Suprapubic skin (tissue), 4 donors: ENCODE measurements at regions not wholly inside any gene's neighbourhood (a gene's known extent, or its start where the extent isn't known, plus 50 kb on each side); places are given as distances from the start of the nearest gene placed in this dataset.

Experiments used
- DNase-seq, 2 donors: peaks; one replicate each; pipeline ENCODE4 v3.0.0-alpha.2; 2019; ENCODE audit warnings: low spot score in 2 of 2
- H3K27ac ChIP-seq: fragments of 200-600 bp; sonication (generic); one replicate; pipeline ENCODE4 v1.5.1; 2019
- H3K27me3 ChIP-seq: fragments of 200-600 bp; sonication (generic); one replicate; pipeline ENCODE4 v1.5.1; 2019
- H3K36me3 ChIP-seq: fragments of 200-600 bp; sonication (generic); one replicate; pipeline ENCODE4 v1.5.1; 2019
- H3K4me1 ChIP-seq: fragments of 200-600 bp; sonication (generic); one replicate; pipeline ENCODE4 v1.5.1; 2019
- H3K4me3 ChIP-seq: fragments of 200-600 bp; sonication (generic); one replicate; pipeline ENCODE4 v1.5.1; 2019; ENCODE audit warnings: mild to moderate bottlenecking
- H3K9me3 ChIP-seq: fragments of 200-600 bp; sonication (generic); one replicate; pipeline ENCODE4 v1.5.1; 2019
- EP300 ChIP-seq: sonication (generic); formaldehyde crosslinking; IDR thresholded peaks from one replicate; pipeline ENCODE4 v1.6.1; 2017; ENCODE audit warnings: antibody characterized with exemption
- POLR2A ChIP-seq, 2 donors: fragments of 450-650 bp; IDR thresholded peaks; one replicate each; pipeline ENCODE4 v1.6.1; 2017; ENCODE audit warnings: antibody characterized with exemption in 2 of 2, mild to moderate bottlenecking in 2 of 2, moderate library complexity in 2 of 2
- POLR2AphosphoS5 ChIP-seq, 3 donors: sonication (generic); formaldehyde crosslinking; IDR thresholded peaks; one replicate each; pipeline ENCODE4 v1.6.1; 2017; ENCODE audit warnings: antibody characterized with exemption in 3 of 3
- WGBS: methylation state at CpG from one replicate; pipeline ENCODE4 v1.1.5; 2018; 5-methylcytosine and 5-hydroxymethylcytosine counted together
- TF ChIP-seq, protein P1 (sequence below), 2 donors: fragments of 200-600 bp in 1 of 2; fragments of 450-650 bp in 1 of 2; sonication (generic) in 1 of 2; IDR thresholded peaks; one replicate each; pipeline ENCODE4 v1.5.1; 2016 to 2019; ENCODE audit warnings: antibody characterized with exemption in 2 of 2, mild to moderate bottlenecking in 1 of 2, moderate library complexity in 1 of 2

DNA sequence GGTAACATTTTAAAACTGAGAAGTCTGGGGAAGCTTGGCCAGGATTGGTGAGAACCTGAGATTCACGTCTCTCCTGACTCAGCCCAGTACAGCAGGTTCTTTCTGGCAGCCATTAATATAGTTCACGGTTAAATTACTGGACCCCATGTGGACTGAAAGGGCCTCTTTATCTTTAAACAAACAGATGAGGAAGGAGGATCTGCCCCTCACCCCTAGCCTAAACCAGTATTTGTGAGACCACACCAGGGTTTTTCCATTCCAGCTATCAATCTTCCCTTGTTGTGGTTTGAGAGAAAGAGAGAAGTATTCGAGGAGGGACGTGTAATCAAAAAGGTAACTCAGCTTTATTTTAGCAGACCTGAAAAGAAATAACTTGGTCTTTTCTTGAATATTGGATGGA, 137.1 kb downstream of the PROX1 start:
- H3K4me3 ChIP-seq: no peak overlapping the region
- WGBS: 51% methylated on average over 4 of the region's 4 CpGs
- H3K27ac ChIP-seq: no peak overlapping the region
- peaks cover 4% of the 10 kb centered on the region for H3K4me1 ChIP-seq
- no peak for TF ChIP-seq POLR2AphosphoS5 (IDR thresholded peaks at IDR 0.05)
- no peak for TF ChIP-seq POLR2A (IDR thresholded peaks at IDR 0.05)
- TF ChIP-seq, protein P1, sequence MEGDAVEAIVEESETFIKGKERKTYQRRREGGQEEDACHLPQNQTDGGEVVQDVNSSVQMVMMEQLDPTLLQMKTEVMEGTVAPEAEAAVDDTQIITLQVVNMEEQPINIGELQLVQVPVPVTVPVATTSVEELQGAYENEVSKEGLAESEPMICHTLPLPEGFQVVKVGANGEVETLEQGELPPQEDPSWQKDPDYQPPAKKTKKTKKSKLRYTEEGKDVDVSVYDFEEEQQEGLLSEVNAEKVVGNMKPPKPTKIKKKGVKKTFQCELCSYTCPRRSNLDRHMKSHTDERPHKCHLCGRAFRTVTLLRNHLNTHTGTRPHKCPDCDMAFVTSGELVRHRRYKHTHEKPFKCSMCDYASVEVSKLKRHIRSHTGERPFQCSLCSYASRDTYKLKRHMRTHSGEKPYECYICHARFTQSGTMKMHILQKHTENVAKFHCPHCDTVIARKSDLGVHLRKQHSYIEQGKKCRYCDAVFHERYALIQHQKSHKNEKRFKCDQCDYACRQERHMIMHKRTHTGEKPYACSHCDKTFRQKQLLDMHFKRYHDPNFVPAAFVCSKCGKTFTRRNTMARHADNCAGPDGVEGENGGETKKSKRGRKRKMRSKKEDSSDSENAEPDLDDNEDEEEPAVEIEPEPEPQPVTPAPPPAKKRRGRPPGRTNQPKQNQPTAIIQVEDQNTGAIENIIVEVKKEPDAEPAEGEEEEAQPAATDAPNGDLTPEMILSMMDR (IDR thresholded peaks at IDR 0.05): no peak
- no peak for TF ChIP-seq EP300
- DNase-seq: no peak
- no peaks in the 10 kb centered on the region for H3K9me3 ChIP-seq
- no peaks in the 10 kb centered on the region for H3K36me3 ChIP-seq
- H3K27me3 ChIP-seq: no peaks in the 10 kb centered on the region

DNA sequence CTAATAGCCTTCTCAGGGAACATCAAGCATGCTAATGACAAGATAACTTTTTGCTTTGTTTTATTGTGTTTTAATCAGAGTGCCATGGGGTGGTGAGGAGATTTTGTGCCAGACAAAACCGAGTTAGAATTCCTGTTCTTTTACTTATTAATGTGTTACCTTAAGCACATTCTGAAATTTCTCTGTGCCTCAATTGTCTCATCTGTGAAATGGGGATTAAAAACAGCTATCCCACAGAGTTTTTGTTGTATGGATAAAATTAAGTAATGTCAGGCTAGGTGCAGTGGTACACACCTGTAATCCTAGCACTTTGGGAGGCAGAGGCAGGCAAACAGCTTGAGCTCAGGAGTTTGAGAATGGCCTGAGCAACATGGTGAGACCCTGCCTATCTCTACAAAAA, 138.0 kb downstream of the PROX1 start:
- 65% methylated on average over 1 of the region's 1 CpG for WGBS
- Histone ChIP-seq H3K27ac (no peak overlapping the region), H3K27me3 (no peaks in the 10 kb centered on the region), H3K9me3 (no peaks in the 10 kb centered on the region), H3K4me1 (peaks cover 4% of the 10 kb centered on the region), H3K36me3 (no peaks in the 10 kb centered on the region), H3K4me3 (no peak overlapping the region)
- TF ChIP-seq POLR2AphosphoS5 (IDR thresholded peaks at IDR 0.05): no peak
- no peak for TF ChIP-seq POLR2A (IDR thresholded peaks at IDR 0.05)
- TF ChIP-seq, protein P1 (IDR thresholded peaks at IDR 0.05): no peak
- TF ChIP-seq EP300: no peak
- DNase-seq: no peak

DNA sequence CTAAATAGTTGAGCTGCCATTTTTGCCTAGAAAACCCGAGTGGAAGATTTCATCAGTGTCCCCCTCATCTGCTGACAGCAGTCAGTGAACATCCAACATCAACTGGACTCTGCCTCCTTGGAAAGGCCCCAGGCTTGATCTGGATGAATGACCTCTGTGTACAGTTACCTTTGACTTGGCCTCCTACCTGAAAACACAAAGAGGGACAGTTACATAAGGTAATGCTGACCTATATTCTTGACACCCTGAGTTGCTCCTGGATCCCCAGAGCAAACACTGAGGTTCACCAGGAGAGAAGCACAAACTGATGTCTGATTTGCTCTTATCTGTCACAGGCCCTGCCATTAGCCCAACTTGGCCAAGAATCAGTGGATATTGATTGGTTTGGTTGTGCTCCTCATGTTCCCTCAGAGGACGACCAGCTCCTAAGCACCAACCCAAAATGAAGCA, 138.9 kb downstream of the PROX1 start:
- Histone ChIP-seq H3K4me3 (no peak overlapping the region), H3K27ac (no peak overlapping the region), H3K4me1 (peaks cover 4% of the 10 kb centered on the region), H3K27me3 (no peaks in the 10 kb centered on the region), H3K36me3 (no peaks in the 10 kb centered on the region), H3K9me3 (no peaks in the 10 kb centered on the region)
- DNase-seq: no peak
- no peak for TF ChIP-seq POLR2A (IDR thresholded peaks at IDR 0.05)
- TF ChIP-seq, protein P1 (IDR thresholded peaks at IDR 0.05): no peak
- no peak for TF ChIP-seq EP300
- no peak for TF ChIP-seq POLR2AphosphoS5 (IDR thresholded peaks at IDR 0.05)
- 100% methylated on average over 2 of the region's 2 CpGs for WGBS

DNA sequence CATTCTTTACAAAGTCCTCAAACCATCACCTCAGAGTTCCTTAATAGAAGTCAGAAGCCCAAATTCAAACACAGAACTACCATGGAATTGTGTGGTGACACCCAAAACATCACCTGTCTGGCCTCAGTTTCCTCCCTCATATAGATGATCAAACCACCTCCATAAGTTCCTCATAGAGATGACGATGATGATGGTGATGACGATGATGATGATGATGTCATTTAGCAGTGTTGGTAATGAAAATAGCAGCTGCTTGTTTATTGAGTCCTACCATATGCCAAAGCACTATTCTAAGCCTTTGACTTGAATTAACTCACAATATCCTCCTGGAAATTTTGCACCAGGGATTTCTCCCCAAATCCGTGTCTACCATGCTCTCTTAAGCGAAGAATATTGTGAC, 139.9 kb downstream of the PROX1 start:
- no peak for TF ChIP-seq POLR2AphosphoS5 (IDR thresholded peaks at IDR 0.05)
- no peak for TF ChIP-seq POLR2A (IDR thresholded peaks at IDR 0.05)
- TF ChIP-seq EP300: no peak
- TF ChIP-seq, protein P1 (IDR thresholded peaks at IDR 0.05): no peak
- 72% methylated on average over 4 of the region's 4 CpGs for WGBS
- DNase-seq: no peak
- H3K27ac ChIP-seq: no peak overlapping the region
- no peaks in the 10 kb centered on the region for H3K27me3 ChIP-seq
- H3K36me3 ChIP-seq: no peaks in the 10 kb centered on the region
- H3K4me3 ChIP-seq: no peak overlapping the region
- H3K4me1 ChIP-seq: peaks cover 4% of the 10 kb centered on the region
- H3K9me3 ChIP-seq: no peaks in the 10 kb centered on the region

DNA sequence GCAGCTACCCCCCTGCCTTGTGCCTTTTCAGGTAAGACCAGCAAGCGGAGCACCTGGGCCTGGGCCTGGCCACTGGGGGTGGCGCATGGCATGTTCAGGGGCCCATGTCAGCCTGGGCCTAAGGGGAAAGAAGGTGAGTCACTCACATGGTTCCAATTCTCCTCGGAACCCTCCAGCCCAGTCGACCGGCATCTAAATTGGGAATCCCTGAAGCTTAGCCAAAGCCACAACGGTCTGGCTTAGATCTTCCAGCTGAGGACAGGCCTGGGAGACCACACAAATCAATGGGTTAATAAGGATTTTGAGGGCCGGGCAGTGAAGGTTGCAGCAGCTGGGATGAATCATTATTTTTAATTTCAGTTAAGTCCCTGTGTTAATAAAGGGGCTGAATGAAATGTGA, 145.1 kb upstream of the SMYD2 start:
- H3K27me3 ChIP-seq: no peaks in the 10 kb centered on the region
- H3K4me1 ChIP-seq: no peaks in the 10 kb centered on the region
- H3K9me3 ChIP-seq: no peaks in the 10 kb centered on the region
- WGBS: 51% methylated on average over 7 of the region's 7 CpGs
- H3K27ac ChIP-seq: no peak overlapping the region
- H3K36me3 ChIP-seq: no peaks in the 10 kb centered on the region
- TF ChIP-seq POLR2AphosphoS5 (IDR thresholded peaks at IDR 0.05) (no peak), POLR2A (IDR thresholded peaks at IDR 0.05) (no peak), EP300 (no peak)
- TF ChIP-seq, protein P1 (IDR thresholded peaks at IDR 0.05): no peak
- no peak for DNase-seq
- no peak overlapping the region for H3K4me3 ChIP-seq
